A549 (cell line): ENCODE measurements at regions not wholly inside any gene's neighbourhood (a gene's known extent, or its start where the extent isn't known, plus 50 kb on each side); places are given as distances from the start of the nearest gene placed in this dataset.

Experiments used
- EHF ChIP-seq: fragments of 250-450 bp; sonication (Bioruptor Pico); IDR thresholded peaks from 2 replicates; pipeline ENCODE4 v1.5.0; 2020; ENCODE audit warnings: mild to moderate bottlenecking
- ELK1 ChIP-seq: fragments of 150-350 bp; IDR thresholded peaks from 2 replicates; pipeline ENCODE4 v1.6.1; 2014; ENCODE audit warnings: low read depth, mild to moderate bottlenecking, low read length
- EP300 ChIP-seq, 2 experiments: fragments of >200 bp; sonication (Bioruptor Twin); formaldehyde crosslinking; IDR thresholded peaks; 2 replicates in 1 of 2; 3 replicates in 1 of 2; pipeline ENCODE4 v1.6.1; 2016 to 2017
- FOSL2 ChIP-seq, 2 experiments: fragments of 450-650 bp in 1 of 2; fragments of >200 bp in 1 of 2; sonication (Bioruptor Twin) in 1 of 2; formaldehyde crosslinking; IDR thresholded peaks; 2 replicates each; pipeline versions ENCODE4 v1.5.0 to v1.6.1; 2016 to 2020; ENCODE audit warnings: mild to moderate bottlenecking in 1 of 2, moderate library complexity in 1 of 2
- MAX ChIP-seq: IDR thresholded peaks from 2 replicates; pipeline ENCODE4 v1.6.1; 2012
- NR3C1 ChIP-seq: fragments of >200 bp; sonication (Bioruptor Twin); formaldehyde crosslinking; IDR thresholded peaks from 3 replicates; pipeline ENCODE4 v1.6.1; 2017
- RCOR1 ChIP-seq: fragments of 150-350 bp; IDR thresholded peaks from 2 replicates; pipeline ENCODE4 v1.6.1; 2014; ENCODE audit warnings: antibody characterized with exemption, low read length, low read depth
- REST ChIP-seq: fragments of 200-600 bp; sonication (generic); IDR thresholded peaks from 2 replicates; pipeline ENCODE4 v1.6.1; 2016; ENCODE audit warnings: antibody characterized with exemption, mild to moderate bottlenecking, moderate library complexity
- RFX5 ChIP-seq: fragments of 450-650 bp; IDR thresholded peaks from 2 replicates; pipeline ENCODE4 v1.7.1; 2014; ENCODE audit warnings: antibody characterized with exemption, mild to moderate bottlenecking, moderate library complexity
- TFCP2L1 ChIP-seq: fragments of 250-450 bp; sonication (Bioruptor Pico); IDR thresholded peaks from 2 replicates; pipeline ENCODE4 v1.5.0; 2021; ENCODE audit warnings: mild to moderate bottlenecking
- USF2 ChIP-seq: fragments of 450-650 bp; IDR thresholded peaks from 2 replicates; pipeline ENCODE4 v1.6.1; 2014; ENCODE audit warnings: antibody characterized with exemption
- ZNF302 ChIP-seq: fragments of 250-450 bp; sonication (Bioruptor Pico); IDR thresholded peaks from 2 replicates; pipeline ENCODE4 v1.9.0; 2021; ENCODE audit warnings: inconsistent platforms, mild to moderate bottlenecking, moderate library complexity
- TF ChIP-seq, protein P1 (sequence below): fragments of >200 bp; sonication (Bioruptor Twin); formaldehyde crosslinking; IDR thresholded peaks from 3 replicates; pipeline ENCODE4 v1.5.1; 2016
- TF ChIP-seq, protein P2 (sequence below): fragments of >200 bp; sonication (Bioruptor Twin); formaldehyde crosslinking; IDR thresholded peaks from 2 replicates; pipeline ENCODE4 v1.6.1; 2016

DNA sequence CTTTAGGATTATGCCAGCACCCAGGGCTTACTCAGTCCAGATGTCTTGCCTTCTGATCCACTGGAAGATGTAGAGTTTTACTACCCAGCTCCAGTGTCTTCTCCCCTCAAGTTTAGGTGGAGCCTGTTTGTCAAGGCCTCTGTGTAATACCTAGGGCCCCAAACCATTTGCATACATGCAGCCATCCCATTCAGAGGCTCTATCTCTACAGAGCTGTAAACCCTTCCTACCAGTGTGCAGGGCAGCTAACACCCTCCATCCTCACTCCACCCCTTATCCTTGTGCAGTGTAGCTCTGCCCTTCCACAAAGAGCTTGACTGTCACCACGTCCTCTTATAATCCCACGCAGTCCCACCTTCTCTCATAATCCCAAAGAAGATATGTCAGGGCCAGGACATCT, 54.6 kb upstream of the GPCPD1 start:
- TF ChIP-seq ELK1: no peak
- TF ChIP-seq RFX5: no peak
- TF ChIP-seq, protein P1, sequence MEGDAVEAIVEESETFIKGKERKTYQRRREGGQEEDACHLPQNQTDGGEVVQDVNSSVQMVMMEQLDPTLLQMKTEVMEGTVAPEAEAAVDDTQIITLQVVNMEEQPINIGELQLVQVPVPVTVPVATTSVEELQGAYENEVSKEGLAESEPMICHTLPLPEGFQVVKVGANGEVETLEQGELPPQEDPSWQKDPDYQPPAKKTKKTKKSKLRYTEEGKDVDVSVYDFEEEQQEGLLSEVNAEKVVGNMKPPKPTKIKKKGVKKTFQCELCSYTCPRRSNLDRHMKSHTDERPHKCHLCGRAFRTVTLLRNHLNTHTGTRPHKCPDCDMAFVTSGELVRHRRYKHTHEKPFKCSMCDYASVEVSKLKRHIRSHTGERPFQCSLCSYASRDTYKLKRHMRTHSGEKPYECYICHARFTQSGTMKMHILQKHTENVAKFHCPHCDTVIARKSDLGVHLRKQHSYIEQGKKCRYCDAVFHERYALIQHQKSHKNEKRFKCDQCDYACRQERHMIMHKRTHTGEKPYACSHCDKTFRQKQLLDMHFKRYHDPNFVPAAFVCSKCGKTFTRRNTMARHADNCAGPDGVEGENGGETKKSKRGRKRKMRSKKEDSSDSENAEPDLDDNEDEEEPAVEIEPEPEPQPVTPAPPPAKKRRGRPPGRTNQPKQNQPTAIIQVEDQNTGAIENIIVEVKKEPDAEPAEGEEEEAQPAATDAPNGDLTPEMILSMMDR: no peak
- TF ChIP-seq REST: no peak
- no peak for TF ChIP-seq EHF (CRISPR knock-in tag)
- TF ChIP-seq FOSL2 (IDR thresholded peaks at IDR 0.05): no peak
- TF ChIP-seq FOSL2 (CRISPR knock-in tag; IDR thresholded peaks at IDR 0.05): no peak
- no peak for TF ChIP-seq TFCP2L1 (CRISPR knock-in tag)
- TF ChIP-seq, protein P2, sequence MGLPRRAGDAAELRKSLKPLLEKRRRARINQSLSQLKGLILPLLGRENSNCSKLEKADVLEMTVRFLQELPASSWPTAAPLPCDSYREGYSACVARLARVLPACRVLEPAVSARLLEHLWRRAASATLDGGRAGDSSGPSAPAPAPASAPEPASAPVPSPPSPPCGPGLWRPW: no peak
- TF ChIP-seq EP300 (IDR thresholded peaks at IDR 0.05): no peak
- TF ChIP-seq MAX: no peak
- no peak for TF ChIP-seq RCOR1
- no peak for TF ChIP-seq NR3C1
- no peak for TF ChIP-seq ZNF302
- TF ChIP-seq USF2: no peak
